NCI-H446 treated with DMSO at 0.1 percent for 48 hours (cell line): ENCODE measurements at regions not wholly inside any gene's neighbourhood (a gene's known extent, or its start where the extent isn't known, plus 50 kb on each side); places are given as distances from the start of the nearest gene placed in this dataset.

ENCODE experiments used
- DNase-seq: peaks from one replicate; lab custom pipeline; 2025; lab: John Stamatoyannopoulos, UW

DNA sequence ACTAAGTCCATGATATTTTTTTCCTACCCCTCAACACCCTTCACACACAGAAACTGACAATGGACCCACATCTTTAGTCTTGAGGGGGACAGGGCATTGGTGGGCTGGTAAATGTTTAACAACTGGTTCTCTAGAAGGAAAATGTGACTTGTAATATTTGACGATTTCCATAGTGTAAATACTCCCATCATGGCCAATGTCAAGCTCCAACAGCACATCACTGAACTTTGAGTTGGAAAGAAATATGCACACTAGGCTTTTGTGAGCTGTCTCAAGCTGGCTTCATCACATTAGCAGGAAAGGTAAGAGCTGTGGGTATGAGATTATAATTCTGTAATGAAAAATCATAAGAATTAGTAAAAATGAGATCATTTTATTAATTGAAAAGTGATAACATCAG lies 189.9 kb upstream of the PRLR start:
- DNase-seq: no peak

DNA sequence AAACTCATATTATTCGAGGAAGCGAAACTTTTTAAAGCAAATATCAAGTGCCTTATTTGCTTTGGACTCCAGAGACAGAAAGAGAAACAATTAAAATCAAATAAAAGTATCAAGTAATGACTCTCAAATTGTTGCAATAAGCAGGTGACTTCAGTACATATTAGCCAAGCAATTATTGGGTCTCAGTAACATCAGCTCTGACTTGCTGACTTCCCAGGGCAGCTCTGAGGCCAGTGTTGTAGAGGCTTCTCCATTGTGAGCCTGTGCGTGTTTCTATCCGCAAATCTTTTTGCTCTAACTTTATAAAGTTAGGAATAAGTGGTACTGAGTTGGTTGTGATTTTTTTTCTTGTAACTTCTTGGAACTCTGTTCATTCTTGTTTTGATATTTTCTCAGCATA lies 186.8 kb upstream of the PRLR start:
- no peak for DNase-seq

DNA sequence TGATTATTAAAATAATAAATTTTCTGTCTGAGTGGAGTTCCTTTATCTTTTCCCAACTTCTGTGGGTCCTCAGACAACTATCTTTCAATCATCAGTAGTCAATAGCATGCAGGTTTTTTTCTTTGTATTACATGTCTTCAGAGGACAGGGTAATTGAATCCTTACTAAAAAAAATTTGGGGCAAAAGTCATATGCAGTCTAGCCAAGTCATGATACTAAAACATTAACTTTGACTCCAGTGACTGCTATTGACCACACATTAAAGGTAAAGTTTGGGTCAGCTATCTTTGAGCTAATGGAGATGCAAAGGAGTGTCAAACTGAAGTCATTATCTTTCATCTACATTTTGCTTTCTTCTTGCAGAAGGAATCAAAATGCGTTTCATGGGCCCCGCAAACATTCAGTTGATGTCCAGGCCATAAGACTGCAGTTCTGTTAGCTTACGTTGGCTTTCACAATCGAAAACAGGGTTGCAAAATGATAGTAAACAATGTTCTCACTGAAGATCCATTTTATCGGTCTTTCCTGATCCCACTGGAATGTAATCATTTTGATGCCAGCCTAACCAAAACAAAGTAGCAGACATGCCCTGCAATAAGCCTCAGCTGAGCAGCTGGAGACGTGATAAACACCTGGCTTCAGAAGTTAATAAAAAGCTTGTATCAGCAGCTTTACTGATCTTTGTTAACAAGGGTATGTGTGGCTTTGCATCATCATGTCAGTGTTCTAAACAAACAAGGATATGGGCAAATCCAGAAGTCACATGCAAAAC lies 186.1 kb upstream of the PRLR start:
- DNase-seq: no peak

- DNase-seq: no peak
Observed at GRCh38 chr5:35415309-35415708, 185.0 kb upstream of the PRLR start.

DNA sequence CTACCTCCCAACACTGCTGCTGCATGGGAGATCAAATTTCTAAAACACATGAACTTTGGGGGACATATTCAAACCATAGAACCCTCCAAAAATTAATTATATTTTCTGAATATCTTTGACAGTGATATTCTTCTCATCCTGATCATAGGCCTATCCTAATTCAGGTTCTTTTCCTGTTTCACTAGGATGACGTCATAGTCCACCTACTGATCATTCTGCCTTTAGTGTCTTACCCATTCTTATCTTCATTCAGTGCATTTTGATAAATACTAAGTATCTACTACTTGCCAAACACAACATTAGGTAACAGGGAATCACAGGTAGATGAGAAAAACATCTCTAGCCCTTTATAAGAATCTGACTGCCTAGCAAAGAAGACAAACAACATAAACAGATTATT lies 179.1 kb upstream of the PRLR start:
- no peak for DNase-seq

- no peak for DNase-seq
Observed at GRCh38 chr5:35408146-35408545, 177.9 kb upstream of the PRLR start.

GRCh38 chr5:35407697-35408096 lies 177.4 kb upstream of the PRLR start:
- no peak for DNase-seq

DNA sequence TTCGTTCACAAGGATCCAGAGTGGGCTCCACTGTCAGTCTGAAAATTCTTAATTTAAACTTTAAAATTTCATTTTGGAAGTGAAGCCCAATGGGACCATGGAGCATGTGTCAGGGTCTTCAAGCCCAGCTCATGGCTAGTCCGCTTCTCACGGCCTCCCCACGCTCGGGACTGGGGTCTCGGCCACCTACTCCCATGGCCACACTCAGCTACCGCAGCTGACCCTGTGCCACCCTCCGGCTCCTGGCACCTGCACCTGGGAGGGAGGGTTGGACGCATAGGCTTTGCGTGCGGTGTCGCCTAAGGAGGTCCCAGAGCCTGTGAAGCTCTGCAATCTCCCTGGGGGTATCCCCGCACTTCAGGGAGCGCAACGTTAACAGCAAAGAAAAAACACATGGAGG lies 175.7 kb upstream of the PRLR start:
- no peak for DNase-seq

DNA sequence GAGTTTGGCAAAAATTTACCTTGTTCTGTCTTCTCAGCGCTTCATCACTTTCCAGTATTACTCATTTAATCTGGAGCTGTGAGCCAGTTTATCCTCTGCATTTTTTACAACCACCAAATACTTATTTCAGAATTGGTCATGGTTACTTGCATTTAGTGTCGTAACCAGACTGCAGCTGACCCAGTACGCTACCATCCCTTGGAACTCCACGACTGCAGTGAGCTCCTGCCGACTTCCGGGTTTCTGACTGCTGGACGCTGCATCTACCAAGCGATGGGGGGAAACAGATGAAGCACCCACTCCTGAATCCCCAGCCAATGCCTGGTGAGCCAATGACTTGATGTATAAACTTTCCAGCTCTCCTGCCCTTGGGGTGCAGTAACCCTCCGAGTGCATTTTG lies 174.4 kb upstream of the PRLR start:
- DNase-seq: no peak

GRCh38 chr5:35393901-35394300 lies 163.6 kb upstream of the PRLR start:
- DNase-seq: no peak

GRCh38 chr5:35384658-35385057 lies 154.4 kb upstream of the PRLR start:
- DNase-seq: no peak

DNA sequence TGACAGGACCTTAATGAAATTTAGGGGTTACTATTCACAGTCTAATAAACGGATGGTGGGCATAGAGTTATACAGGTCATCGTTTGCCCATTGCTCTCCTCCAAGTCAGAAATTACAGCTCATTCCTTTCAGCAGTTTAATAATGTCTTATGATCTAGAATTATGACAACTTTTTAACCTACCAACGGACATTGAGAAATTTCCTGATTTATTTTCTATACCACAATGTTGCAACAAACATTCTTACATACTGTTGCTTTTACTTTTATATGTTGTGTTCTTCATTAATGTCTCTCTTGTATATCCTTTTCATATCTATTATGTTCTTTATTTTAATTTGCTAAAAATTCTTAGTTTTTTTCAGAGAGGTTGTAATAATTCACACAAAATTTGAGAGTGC lies 152.8 kb upstream of the PRLR start:
- no peak for DNase-seq

DNA sequence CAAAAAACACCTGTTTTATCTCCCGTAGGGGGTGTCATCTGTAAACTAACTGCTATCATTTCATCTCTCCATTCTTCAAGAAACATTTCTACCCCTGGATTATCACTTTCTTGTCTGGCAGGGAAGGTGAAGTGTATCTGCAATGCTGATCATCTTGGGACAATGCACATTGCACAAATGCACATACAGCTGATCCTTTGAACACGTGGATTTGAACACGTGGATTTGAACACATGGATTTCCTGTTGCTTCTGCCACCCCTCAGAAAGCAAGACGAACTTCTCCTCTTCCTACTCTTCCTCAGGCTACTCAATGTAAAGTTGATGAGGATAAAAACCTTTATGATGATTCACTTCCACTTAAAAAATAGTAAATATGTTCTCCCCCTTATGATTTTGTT lies 147.4 kb upstream of the PRLR start:
- DNase-seq: no peak

DNA sequence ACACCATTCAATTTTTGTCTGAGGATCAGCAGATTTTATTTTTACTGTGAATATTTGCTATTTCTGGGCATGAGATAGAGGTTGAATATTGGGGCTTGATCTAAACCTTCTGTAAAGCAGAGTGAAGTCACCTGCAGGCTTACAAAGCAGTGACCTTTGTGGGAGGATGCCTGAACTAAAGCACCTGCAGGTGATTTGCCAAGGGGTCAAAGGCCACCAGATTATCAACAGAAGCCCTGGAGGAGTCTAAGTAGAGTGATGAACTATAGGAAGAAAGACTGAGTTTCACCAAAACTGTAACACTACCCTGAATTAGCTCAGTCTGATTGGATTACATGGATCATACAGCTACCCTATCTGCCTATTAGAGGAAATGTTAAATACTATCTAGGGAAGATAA lies 144.3 kb upstream of the PRLR start:
- DNase-seq: no peak

DNA sequence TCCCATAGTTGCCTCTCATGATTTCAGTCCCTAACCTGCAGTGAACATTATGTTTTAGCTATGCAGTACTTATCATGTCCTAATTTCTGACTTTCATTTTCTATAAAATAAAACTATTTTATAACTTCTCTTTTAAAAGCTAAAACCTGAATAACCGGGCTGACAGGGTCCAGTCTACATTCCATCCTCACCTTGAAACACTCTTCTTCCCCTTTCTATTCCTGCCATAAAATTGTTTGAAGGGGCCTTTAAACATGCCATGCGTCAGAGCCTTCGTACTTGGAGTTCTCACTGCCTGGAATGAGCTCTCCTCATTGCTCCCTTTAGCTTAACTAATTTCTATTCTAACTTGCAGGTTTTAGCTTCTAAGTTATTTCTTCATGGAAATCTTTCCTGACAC lies 143.0 kb upstream of the PRLR start:
- DNase-seq: no peak

DNA sequence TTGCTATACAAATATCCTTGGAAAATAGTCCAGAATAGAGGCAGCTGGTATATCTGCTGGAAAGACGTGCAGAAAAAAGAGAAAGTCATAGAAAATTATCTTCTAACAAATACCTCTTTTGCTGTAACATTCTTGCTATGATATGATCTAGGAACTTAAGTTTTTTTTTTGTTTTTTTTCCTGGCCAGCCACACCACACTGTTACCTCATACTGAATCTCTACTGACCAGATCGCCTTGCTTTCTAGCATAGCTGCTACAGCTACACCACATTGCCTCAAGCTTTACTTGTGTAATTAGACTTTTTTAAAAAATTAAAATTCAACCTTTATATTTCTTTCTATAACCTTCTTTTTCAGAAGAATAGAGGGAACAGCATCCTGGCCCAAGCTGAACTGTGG lies 142.2 kb upstream of the PRLR start:
- DNase-seq: no peak

DNA sequence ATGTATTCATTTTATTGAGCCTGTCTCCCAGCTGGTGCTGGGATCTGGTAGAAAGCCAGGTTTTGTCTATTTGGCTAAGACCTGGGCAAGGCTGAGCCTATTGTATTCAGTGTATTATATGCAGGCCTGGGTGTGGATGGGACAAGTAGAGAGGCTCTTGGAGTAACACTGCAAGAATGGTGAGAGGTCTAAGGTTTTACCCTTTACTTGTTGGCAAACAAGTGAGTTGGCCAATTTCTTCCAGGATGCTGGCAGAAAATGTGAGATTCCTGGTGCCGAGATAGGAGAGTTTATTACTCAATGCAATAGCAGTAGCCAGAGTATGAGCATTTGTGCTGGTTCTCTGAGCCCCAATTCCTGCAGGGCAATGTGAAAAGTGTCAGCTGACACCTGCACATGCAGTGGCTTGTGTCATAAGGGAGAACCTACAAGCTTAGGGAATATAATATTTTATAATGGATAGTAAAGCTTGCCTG lies 141.7 kb upstream of the PRLR start:
- DNase-seq: peak; percentile 20

DNA sequence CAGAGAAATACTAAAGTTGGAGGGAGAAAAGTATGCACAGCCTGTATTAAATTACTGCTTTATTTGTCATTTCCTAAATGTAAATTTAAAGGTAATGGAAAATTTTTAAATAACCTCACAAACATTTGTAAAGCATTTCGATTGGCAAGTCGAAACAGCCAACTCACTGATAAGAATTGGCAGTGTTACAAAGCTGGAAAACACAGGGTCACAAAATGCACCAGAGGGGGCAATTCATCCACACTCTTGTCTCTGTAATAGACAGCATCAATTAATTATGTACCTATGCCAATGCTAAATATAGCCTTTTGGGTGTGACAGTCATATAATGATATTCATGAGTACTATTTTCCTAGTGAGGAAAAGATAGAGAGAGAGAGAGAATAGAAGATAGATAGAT lies 140.6 kb upstream of the PRLR start:
- DNase-seq: no peak

GRCh38 chr5:35369965-35370790 lies 139.9 kb upstream of the PRLR start:
- peak; percentile 12 for DNase-seq

DNA sequence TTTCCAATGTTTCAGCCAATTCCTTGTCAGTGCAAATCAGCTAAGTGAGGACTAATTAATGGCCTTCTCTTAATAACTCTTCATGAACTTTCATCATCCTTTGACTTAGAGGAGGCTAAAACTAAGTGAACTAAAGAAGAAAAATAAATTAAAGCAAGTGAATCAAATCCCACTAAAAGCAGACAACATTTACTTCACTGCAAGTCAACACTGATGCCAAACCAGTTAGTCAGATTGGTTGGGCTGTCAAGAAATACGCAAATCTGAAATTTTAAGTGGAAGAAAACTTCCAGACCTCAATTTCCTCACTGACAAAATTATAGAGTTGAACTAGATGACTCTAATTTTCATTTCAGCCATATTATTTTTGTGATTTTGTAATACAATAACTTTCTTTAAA lies 137.2 kb upstream of the PRLR start:
- no peak for DNase-seq

DNA sequence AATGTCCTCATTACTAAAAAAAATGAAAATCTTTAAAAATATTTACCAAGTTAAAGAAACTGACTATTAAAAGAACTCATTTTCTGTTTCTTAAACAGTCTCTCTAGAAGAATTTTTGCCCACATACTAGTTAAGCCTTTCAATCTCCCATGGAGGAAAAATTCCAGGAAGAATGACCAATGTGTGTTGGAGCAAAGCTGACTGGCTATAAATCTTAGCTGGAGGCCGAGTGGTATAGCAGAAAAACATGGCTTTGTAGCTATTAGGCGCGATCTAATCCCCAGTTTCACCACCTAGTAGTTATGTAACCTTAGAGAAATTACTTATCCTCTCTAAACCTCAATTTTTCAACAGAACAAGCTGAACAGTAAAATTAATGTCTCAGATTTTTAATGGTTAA lies 135.5 kb upstream of the PRLR start:
- DNase-seq: no peak

DNA sequence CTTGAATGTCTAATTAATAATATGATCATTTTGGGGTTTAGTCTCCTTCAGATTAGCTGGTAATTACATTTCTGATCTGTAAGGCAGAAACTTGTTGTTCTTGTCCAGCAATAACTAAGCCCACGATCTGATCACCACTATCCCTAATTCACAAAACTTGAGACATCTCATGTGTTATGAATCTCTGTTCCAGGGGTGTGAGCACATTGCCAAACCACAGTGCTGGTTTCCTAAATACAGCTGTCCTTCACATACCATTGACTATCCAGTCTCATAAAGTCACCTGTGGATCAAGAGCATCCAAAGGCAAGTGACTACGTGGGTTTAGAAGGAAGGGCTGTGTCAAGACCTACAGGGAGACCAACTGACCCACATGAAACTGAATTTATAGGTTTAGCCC lies 134.1 kb upstream of the PRLR start:
- DNase-seq: no peak

DNA sequence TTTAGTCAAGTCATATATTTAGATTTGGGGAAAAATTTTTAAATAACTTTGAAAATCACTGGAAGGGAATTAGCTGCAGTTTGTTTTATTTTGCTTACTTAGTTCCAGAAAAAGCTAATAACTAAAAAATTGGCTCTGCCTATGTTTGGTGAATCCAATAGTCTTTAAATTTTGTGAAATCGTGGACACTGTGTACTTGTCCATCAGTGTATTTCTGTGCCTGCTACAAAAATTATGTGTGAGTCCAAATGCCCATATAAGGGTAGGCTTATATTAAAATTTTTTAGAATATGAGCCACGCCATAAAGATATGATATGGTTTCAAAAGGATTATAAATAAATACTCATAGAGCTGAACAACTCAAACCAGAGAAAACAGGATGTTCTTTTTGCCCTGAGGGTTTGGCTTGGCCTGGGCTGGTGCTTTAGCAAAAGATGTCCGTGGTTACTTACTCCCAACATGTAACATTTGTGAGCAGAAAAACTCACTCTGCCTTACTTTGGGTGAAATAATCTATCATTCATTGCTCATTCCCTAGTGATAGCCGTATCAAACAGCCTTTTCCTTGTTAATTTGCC lies 133.2 kb upstream of the PRLR start:
- no peak for DNase-seq
